NCI-H1417 (cell line): ENCODE measurements at regions not wholly inside any gene's neighbourhood (a gene's known extent, or its start where the extent isn't known, plus 50 kb on each side); places are given as distances from the start of the nearest gene placed in this dataset.
"Not testable (repeated sequence)": the region's sequence is repeated elsewhere in the genome, so short reads cannot be mapped to it uniquely, and the experiment has no call there.

ENCODE experiments used
- DNase-seq, 3 experiments: peaks; one replicate each; lab custom pipeline; 2025; lab: John Stamatoyannopoulos, UW

DNA sequence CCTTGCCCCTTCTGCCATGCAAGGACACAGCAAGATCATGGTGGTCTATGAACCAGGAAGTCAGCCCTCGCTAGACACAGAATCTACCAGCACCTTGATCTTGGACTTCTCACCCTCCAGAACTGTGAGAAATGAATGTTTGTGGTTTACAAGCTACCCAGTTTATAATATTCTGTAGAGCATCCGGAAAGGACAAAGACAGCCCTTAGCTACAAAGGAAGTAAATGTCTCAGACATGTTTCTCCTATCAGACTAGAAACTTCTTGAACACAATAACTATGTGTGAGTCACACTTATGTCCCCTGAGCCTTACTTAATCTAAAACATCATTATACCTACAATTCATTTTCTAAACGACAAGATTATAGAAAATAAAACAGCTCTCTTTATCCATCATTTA lies 176.7 kb downstream of the KLHL28 start:
- DNase-seq, result no peak

DNA sequence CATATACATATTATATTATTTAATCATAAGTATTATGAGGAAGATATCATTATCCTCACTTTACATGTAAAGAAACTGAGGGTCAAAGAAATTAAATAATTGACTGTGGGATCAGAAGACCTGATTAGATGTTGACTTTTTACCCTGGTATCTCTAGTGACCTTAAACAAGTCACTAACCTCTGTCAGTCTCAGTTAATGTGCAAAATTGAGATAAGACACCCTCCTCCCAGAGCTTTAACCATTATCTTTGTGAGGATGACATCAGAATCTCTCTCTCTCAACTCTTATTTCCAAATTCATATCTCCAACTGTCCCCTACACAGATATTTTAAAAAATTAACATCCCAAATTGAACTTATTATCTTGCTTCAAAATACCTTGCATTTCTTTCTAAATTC lies 177.8 kb downstream of the KLHL28 start:
- no peak for DNase-seq

DNA sequence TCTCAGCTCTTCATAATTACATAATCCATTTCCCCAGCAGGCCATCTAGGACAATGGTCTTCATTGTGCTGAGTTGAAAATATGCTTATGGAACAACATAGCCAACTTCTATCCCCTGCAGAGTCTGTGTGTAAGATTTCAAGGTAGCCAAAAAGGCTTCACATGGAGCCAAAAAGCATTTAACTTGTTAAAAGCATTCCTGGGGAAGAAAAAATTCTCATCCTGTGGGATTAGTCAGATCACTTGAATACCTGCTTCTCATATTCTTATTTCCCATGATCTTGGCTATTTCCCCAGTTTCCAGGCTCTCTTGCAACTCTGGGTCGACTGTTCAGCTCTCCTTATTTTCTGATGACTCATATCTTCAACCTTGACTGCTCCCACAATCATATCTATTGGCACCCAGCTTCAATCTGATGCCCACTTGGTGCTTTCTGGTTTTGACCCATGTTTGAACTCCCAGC lies 178.9 kb downstream of the KLHL28 start:
- DNase-seq, result no peak

DNA sequence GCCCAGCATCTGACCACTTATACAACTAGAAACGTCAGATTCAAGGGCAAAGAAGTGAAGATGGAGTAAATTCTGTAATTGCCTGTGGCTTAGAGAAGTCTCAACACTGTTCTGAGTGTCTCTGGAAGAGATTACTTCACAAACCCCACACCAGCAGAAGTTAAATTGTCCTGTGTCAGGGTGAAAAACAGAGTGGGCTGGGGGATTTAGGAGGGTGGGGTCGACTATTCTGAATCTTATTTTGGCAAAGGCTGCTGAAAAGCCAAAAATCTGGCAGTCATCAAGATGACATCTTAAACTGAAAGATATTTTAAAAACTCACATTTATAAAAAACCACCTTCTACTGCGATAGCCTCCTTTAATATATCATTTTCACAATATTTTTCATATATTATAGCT lies 180.8 kb downstream of the KLHL28 start:
- DNase-seq, result no peak

DNA sequence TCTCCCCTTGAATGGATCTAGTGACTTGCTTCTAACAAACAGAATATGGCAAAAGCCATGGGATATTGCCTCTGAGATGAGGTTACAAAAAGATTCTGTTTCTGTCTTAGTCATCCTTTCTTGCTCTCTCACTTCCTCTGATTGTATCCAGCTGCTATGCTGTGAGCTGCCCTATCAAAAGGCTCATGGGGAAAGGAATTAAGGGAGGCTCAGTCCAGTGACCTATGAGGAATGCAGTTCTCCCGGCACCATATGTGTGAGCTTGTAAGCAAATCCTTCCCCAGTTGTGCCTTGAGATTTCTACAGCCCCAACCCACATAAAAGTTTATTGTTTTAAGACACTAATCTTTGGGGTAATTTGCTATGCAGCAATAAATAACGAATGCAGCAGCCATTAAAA lies 183.1 kb downstream of the KLHL28 start:
- no peak for DNase-seq

DNA sequence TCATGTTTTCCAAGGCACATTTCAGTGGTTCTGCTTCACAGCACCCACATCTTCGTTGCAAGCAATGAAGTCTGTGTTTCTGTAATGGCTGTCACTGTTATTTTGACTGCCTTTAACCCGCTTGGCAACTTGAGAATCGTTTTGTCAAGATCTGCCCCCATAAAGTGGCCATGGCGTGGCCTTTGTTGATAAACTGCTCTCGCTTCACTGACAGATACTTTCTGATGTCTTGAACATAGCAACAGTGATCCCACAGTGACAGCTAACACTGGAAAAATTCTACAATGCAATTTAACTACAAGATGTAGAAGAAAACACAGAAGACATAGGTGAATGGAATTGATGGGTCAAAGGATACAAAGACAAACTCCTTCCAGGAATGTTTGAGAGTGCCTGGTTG lies 184.2 kb downstream of the KLHL28 start:
- no peak for DNase-seq

- no peak for DNase-seq
Measured at GRCh38 chr14:44775248-44775647, 186.5 kb downstream of the KLHL28 start.

GRCh38 chr14:44774396-44774795 lies 187.4 kb downstream of the KLHL28 start:
- no peak for DNase-seq

GRCh38 chr14:44771496-44771895 lies 190.3 kb downstream of the KLHL28 start:
- DNase-seq, result no peak

DNA sequence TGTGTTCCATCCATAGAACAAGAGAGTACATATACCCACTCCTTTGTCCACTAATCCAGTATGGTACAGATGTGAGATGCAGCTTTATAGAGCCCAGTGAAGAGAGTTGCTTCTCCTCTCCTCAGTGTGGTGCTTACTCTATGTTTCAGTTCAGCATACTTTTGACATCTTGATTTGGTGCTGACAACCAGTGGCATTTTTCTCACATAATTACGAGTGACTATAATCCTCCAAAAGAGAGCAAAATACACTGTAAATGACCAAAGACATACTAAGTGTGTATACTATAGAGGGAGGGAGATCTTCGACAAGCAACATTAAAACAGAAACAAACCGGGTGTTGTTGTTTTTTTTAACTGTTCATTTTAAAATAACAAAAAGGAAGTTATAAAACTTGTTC lies 191.5 kb downstream of the KLHL28 start:
- DNase-seq, result no peak

DNA sequence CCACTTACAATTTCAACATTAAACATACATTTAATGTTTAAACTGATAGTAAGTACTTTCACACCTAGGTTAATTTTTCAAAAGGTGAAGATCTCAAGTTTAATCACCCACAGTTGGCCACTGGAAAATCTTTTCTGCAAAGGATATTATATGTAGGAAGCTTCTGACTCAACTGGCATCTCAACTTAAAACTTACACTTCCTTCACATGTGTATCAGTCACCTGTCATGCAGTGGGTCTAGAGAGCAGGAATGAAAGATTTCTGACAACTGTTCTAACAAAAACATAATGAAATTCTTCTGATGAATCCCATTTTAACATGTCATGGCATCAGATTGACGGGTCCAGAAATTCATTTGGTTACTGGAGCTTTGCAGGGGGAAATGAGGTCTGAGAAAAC lies 192.8 kb downstream of the KLHL28 start:
- no peak for DNase-seq

DNA sequence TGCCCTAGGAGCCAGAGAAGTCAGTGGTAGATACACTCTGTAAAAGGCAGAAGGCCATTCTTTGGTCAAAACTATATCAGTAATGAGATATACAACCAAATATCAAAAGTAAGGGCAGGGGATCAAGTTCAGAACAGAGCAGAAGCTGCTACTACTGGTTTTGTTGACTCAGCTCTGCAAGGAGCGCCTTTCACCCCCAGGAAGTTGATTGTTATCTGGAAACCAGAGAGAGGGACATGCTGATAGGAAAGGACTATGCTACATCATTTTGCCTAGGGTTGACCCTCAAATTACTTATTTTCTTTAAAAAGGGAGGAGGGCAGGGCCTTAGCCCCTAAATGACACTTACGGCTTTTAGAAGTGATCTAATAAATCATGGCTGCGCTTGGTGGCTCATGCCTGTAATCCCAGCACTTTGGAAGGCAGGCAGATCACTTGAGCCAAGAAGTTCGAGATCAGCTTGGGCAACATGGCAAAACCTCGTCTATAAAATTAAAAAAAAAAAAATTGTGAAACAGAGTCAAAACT lies 194.0 kb downstream of the KLHL28 start:
- no peak for DNase-seq

- no peak for DNase-seq
Measured at GRCh38 chr14:44766285-44766684, 195.5 kb downstream of the KLHL28 start.

DNA sequence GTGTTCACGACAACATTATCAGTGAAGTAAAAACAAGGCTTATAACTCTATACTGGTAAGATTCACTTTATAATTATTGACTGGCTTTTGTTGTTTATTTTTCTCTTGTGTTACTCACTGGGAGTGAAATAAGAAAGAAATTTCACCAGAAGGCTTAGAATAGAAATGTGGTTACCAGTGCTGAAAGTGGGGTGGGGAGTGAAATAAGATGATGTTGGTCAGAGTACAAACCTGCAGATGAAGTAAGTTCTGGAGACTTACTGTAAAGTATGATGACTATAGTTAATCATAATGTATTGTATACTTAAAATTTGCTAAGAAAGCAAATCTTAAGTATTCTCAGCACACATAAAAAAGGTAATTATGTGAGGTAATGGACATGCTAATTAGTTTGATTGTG lies 198.4 kb downstream of the KLHL28 start:
- DNase-seq, result no peak

GRCh38 chr14:44759277-44759676 lies 202.5 kb downstream of the KLHL28 start:
- no peak for DNase-seq

DNA sequence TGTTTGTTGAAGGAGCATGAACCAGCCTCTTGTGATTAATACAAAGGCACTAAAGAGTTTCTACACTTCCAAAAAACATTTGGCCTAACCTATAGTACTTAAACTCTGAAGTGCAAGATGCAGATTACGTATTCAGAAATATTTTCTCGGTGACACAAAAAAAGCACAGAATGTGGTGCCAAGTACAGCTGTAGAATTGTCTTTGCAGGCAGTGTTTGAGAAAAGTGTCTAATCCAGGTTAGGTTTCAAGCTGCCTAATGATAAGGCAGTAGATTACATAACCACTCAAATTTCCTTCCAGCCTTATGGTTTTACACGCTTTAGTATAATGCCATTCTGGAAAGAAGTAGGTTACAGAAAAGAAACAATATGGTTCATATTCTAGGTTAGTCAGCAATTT lies 205.2 kb downstream of the KLHL28 start:
- no peak for DNase-seq

GRCh38 chr14:44745371-44745770 lies 216.4 kb downstream of the KLHL28 start:
- DNase-seq, result no peak

GRCh38 chr14:44742202-44742601 lies 219.5 kb downstream of the KLHL28 start:
- no peak for DNase-seq

- DNase-seq, result no peak
Measured at GRCh38 chr14:44741431-44741830, 220.3 kb downstream of the KLHL28 start.

DNA sequence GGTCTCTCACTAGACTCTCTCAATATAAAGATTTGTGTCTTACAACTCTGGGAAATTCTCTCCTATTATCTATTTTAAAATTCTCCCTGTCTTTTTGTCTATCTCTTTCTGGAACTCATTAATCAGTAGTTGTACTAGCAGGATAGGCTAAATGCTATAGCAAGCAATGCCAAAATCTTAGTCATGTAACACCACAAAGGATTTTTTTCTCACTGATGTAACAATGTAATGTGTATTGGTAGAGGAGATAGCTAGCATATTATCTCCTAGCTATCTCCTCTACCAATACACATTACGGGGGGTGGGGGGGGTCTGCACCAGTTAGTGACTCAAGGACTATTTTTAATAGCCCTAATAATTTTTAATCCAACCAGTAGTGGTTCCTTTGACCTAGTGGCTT lies 225.4 kb downstream of the KLHL28 start:
- DNase-seq, result no peak

- peak in 1 of 3 experiments; percentile 12 for DNase-seq
Measured at GRCh38 chr14:44732144-44732543, 225.1 kb upstream of the FSCB start.

- no peak for DNase-seq
Measured at GRCh38 chr14:44730860-44731259, 223.8 kb upstream of the FSCB start.

- not testable (repeated sequence) for DNase-seq
Measured at GRCh38 chr14:44721395-44721794, 214.3 kb upstream of the FSCB start.

GRCh38 chr14:44720707-44721106 lies 213.6 kb upstream of the FSCB start:
- no peak for DNase-seq
